Panc1 (cell line): ENCODE measurements at regions not wholly inside any gene's neighbourhood (a gene's known extent, or its start where the extent isn't known, plus 50 kb on each side); places are given as distances from the start of the nearest gene placed in this dataset.

Experiments
- POLR2AphosphoS5 ChIP-seq: IDR thresholded peaks from 2 replicates; pipeline ENCODE4 v1.6.1; 2012; ENCODE audit warnings: mild to moderate bottlenecking, low read depth, low read length, moderate library complexity
- SIN3A ChIP-seq: IDR thresholded peaks from 2 replicates; pipeline ENCODE4 v1.6.1; 2012; ENCODE audit warnings: low read depth, mild to moderate bottlenecking, low read length, moderate library complexity, borderline replicate concordance; ENCODE audit not compliant: insufficient read depth
- TF ChIP-seq, protein P1 (sequence below): fragments of 450-650 bp; IDR thresholded peaks from 2 replicates; pipeline ENCODE4 v1.5.1; 2017; ENCODE audit warnings: mild to moderate bottlenecking
- TF ChIP-seq, protein P2 (sequence below), 2 experiments: IDR thresholded peaks; 2 replicates each; pipeline ENCODE4 v1.6.1; 2011 to 2012; ENCODE audit warnings: low read depth in 2 of 2, control low read depth in 1 of 2, low read length in 1 of 2, mild to moderate bottlenecking in 1 of 2, moderate library complexity in 1 of 2; ENCODE audit not compliant: insufficient read depth in 1 of 2

DNA sequence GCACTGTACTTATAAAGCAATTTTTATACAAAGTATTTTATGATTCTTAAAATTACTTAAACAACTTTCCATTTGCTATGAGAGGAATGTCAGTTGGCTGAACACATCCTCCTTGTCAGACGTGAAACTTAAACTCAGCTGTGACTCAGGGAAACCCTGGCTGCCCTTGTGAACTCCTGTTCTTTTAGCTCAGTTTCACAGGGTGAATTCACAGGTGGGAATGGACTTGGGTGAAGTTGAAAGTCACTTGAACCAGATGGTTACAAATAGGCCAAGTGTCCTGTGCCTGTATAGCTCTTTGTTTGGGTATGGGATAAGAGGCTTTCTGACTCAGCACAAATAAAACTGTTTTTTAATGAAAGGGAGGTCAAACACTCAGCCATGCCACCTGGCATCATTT lies 67.4 kb upstream of the FAM47B start:
- TF ChIP-seq POLR2AphosphoS5: no peak
- TF ChIP-seq, protein P1, sequence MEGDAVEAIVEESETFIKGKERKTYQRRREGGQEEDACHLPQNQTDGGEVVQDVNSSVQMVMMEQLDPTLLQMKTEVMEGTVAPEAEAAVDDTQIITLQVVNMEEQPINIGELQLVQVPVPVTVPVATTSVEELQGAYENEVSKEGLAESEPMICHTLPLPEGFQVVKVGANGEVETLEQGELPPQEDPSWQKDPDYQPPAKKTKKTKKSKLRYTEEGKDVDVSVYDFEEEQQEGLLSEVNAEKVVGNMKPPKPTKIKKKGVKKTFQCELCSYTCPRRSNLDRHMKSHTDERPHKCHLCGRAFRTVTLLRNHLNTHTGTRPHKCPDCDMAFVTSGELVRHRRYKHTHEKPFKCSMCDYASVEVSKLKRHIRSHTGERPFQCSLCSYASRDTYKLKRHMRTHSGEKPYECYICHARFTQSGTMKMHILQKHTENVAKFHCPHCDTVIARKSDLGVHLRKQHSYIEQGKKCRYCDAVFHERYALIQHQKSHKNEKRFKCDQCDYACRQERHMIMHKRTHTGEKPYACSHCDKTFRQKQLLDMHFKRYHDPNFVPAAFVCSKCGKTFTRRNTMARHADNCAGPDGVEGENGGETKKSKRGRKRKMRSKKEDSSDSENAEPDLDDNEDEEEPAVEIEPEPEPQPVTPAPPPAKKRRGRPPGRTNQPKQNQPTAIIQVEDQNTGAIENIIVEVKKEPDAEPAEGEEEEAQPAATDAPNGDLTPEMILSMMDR: no peak
- TF ChIP-seq, protein P2, sequence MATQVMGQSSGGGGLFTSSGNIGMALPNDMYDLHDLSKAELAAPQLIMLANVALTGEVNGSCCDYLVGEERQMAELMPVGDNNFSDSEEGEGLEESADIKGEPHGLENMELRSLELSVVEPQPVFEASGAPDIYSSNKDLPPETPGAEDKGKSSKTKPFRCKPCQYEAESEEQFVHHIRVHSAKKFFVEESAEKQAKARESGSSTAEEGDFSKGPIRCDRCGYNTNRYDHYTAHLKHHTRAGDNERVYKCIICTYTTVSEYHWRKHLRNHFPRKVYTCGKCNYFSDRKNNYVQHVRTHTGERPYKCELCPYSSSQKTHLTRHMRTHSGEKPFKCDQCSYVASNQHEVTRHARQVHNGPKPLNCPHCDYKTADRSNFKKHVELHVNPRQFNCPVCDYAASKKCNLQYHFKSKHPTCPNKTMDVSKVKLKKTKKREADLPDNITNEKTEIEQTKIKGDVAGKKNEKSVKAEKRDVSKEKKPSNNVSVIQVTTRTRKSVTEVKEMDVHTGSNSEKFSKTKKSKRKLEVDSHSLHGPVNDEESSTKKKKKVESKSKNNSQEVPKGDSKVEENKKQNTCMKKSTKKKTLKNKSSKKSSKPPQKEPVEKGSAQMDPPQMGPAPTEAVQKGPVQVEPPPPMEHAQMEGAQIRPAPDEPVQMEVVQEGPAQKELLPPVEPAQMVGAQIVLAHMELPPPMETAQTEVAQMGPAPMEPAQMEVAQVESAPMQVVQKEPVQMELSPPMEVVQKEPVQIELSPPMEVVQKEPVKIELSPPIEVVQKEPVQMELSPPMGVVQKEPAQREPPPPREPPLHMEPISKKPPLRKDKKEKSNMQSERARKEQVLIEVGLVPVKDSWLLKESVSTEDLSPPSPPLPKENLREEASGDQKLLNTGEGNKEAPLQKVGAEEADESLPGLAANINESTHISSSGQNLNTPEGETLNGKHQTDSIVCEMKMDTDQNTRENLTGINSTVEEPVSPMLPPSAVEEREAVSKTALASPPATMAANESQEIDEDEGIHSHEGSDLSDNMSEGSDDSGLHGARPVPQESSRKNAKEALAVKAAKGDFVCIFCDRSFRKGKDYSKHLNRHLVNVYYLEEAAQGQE (IDR thresholded peaks at IDR 0.05; ENCODE audit: insufficient read depth in 1 of 2, low read depth in 2 of 2, low read length in 1 of 2): no peak
- no peak for TF ChIP-seq SIN3A
